Smooth muscle cell (in vitro differentiated cells): ENCODE measurements at regions not wholly inside any gene's neighbourhood (a gene's known extent, or its start where the extent isn't known, plus 50 kb on each side); places are given as distances from the start of the nearest gene placed in this dataset.

ENCODE experiments used
- DNase-seq: peaks from one replicate; lab custom pipeline; 2025; ENCODE audit not compliant: unreplicated experiment; lab: John Stamatoyannopoulos, UW
- H2AFZ ChIP-seq: fragments of 200-600 bp; sonication (generic); 2 replicates; pipeline ENCODE4 v1.6.0; 2016; ENCODE audit warnings: antibody characterized with exemption, low read depth, mild to moderate bottlenecking
- H3F3A ChIP-seq: fragments of 200-600 bp; sonication (generic); 2 replicates; pipeline ENCODE4 v1.6.0; 2017; ENCODE audit warnings: antibody characterized with exemption, low read depth
- H3K27ac ChIP-seq: fragments of 200-600 bp; sonication (generic); 2 replicates; pipeline ENCODE4 v1.5.1; 2016; ENCODE audit warnings: low read depth, mild to moderate bottlenecking
- H3K27me3 ChIP-seq: fragments of 200-600 bp; sonication (generic); 2 replicates; pipeline ENCODE4 v1.6.1; 2016; ENCODE audit warnings: low read depth, mild to moderate bottlenecking
- H3K36me3 ChIP-seq: fragments of 200-600 bp; sonication (generic); 2 replicates; pipeline ENCODE4 v1.5.1; 2016; ENCODE audit warnings: low read depth
- H3K4me1 ChIP-seq: fragments of 200-600 bp; sonication (generic); 2 replicates; pipeline ENCODE4 v1.5.1; 2016; ENCODE audit warnings: low read depth
- H3K4me2 ChIP-seq: fragments of 200-600 bp; sonication (generic); 2 replicates; pipeline ENCODE4 v1.6.0; 2016; ENCODE audit warnings: mild to moderate bottlenecking
- H3K4me3 ChIP-seq: fragments of 200-600 bp; sonication (generic); 2 replicates; pipeline ENCODE4 v1.5.1; 2016; ENCODE audit warnings: mild to moderate bottlenecking
- H3K79me2 ChIP-seq: fragments of 200-600 bp; sonication (generic); 2 replicates; pipeline ENCODE4 v1.6.0; 2016; ENCODE audit warnings: low read depth, mild to moderate bottlenecking
- H3K9ac ChIP-seq: fragments of 200-600 bp; sonication (generic); 2 replicates; pipeline ENCODE4 v1.6.0; 2016; ENCODE audit warnings: low read depth
- H3K9me3 ChIP-seq: fragments of 200-600 bp; sonication (generic); replicated peaks from 2 replicates; pipeline ENCODE4 v1.5.1; 2016; ENCODE audit warnings: low read depth
- H4K20me1 ChIP-seq: fragments of 200-600 bp; sonication (generic); 2 replicates; pipeline ENCODE4 v1.6.0; 2016; ENCODE audit warnings: low read depth
- CTCF ChIP-seq: fragments of 200-600 bp; sonication (generic); IDR thresholded peaks from 2 replicates; pipeline ENCODE4 v1.5.1; 2017; ENCODE audit warnings: borderline replicate concordance, mild to moderate bottlenecking, antibody characterized with exemption; ENCODE audit not compliant: insufficient read depth, poor library complexity, severe bottlenecking
- WGBS: methylation state at CpG from one replicate; pipeline ENCODE4 v1.1.7; 2016; ENCODE audit warnings: low lambda C conversion rate; 5-methylcytosine and 5-hydroxymethylcytosine counted together

DNA sequence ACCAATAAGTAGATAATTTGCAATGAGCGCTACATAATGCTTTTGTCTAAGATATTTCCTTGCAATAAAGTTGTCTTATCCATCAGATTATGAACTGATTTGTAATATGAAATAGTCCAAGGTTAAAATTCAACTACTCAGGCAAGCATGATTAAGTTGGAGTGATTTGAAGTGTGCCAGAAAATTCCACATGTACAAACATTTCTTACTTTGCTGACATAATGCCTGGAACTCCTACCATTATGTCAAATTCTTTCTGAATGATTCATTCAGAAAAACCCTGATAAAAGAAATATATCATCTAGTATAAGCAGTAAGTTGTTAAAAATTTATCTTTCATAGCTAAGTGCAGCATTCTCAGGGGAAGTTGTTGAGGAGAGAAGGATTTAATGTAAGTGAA, 87.3 kb downstream of the CBLN2 start:
- no peak overlapping the region for H3K4me3 ChIP-seq
- peaks cover 5% of the 10 kb centered on the region for H3F3A ChIP-seq
- no peak overlapping the region for H3K4me2 ChIP-seq
- no peaks in the 10 kb centered on the region for H4K20me1 ChIP-seq
- no peak for TF ChIP-seq CTCF
- H3K4me1 ChIP-seq: no peaks in the 10 kb centered on the region
- H3K36me3 ChIP-seq: no peaks in the 10 kb centered on the region
- no peak for DNase-seq
- H3K27me3 ChIP-seq: no peaks in the 10 kb centered on the region
- WGBS: 97% methylated on average over 1 of the region's 1 CpG
- H3K27ac ChIP-seq: no peak overlapping the region
- no peaks in the 10 kb centered on the region for H3K9me3 ChIP-seq
- no peaks in the 10 kb centered on the region for H3K79me2 ChIP-seq
- H3K9ac ChIP-seq: no peak overlapping the region
- no peak overlapping the region for H2AFZ ChIP-seq

GRCh38 chr18:72452328-72452727, 91.8 kb downstream of the CBLN2 start:
- Histone ChIP-seq H2AFZ (no peak overlapping the region), H3F3A (no peaks in the 10 kb centered on the region), H3K4me3 (no peak overlapping the region), H3K79me2 (no peaks in the 10 kb centered on the region), H4K20me1 (no peaks in the 10 kb centered on the region), H3K27me3 (no peaks in the 10 kb centered on the region), H3K9me3 (no peaks in the 10 kb centered on the region), H3K4me2 (no peak overlapping the region), H3K4me1 (no peaks in the 10 kb centered on the region), H3K36me3 (no peaks in the 10 kb centered on the region), H3K27ac (no peak overlapping the region), H3K9ac (no peak overlapping the region)
- no peak for DNase-seq
- WGBS: 79% methylated on average over 6 of the region's 6 CpGs
- TF ChIP-seq CTCF: no peak

- H3K9ac ChIP-seq: no peak overlapping the region
- 17% methylated on average over 4 of the region's 4 CpGs for WGBS
- H3K4me1 ChIP-seq: peaks cover 7% of the 10 kb centered on the region
- no peak for DNase-seq
- TF ChIP-seq CTCF: no peak
- no peak overlapping the region for H3K4me2 ChIP-seq
- no peaks in the 10 kb centered on the region for H4K20me1 ChIP-seq
- no peaks in the 10 kb centered on the region for H3K27me3 ChIP-seq
- H3K27ac ChIP-seq: no peak overlapping the region
- H3K79me2 ChIP-seq: no peaks in the 10 kb centered on the region
- no peaks in the 10 kb centered on the region for H3F3A ChIP-seq
- no peaks in the 10 kb centered on the region for H3K36me3 ChIP-seq
- H3K4me3 ChIP-seq: no peak overlapping the region
- no peaks in the 10 kb centered on the region for H3K9me3 ChIP-seq
- no peak overlapping the region for H2AFZ ChIP-seq
Observed at GRCh38 chr18:72444798-72445155, 99.4 kb downstream of the CBLN2 start.

DNA sequence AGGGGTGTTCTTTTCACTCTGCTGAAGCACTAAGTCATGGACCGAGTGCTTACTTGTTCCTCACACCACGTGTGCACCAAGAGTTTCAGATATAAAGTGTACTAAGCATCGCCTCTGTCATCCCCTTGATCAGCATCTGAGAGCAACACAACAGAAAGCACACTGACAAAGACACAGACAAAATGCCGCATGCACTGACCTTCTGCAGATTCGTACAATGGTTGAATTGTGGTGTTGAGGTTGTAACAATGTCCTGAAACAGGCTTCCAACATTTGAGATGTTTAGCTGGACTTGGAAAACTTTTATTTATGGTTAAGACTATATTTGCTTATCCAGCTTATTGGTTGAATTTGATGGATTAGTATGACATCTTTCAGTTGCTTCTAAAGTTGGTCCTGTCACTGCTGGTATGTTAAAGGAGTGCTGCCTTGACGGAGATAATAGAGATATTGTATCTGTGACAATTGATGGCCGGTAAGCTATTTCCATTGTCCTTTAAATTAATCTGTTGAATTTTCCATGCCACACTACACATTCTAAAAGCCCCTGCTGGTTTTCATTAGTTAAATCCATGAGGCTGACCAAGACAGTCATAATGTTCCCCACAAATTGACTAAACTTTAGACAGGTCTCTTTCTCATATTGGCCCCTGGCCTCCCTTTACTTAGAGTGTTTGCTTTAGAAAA, 99.9 kb downstream of the CBLN2 start:
- H2AFZ ChIP-seq: no peak overlapping the region
- H3K9me3 ChIP-seq: no peaks in the 10 kb centered on the region
- H3K4me1 ChIP-seq: peaks cover 7% of the 10 kb centered on the region
- DNase-seq: no peak
- H4K20me1 ChIP-seq: no peaks in the 10 kb centered on the region
- H3K27ac ChIP-seq: no peak overlapping the region
- H3K4me3 ChIP-seq: no peak overlapping the region
- 57% methylated on average over 7 of the region's 7 CpGs for WGBS
- no peaks in the 10 kb centered on the region for H3K79me2 ChIP-seq
- no peaks in the 10 kb centered on the region for H3F3A ChIP-seq
- no peaks in the 10 kb centered on the region for H3K36me3 ChIP-seq
- TF ChIP-seq CTCF: no peak
- H3K27me3 ChIP-seq: no peaks in the 10 kb centered on the region
- H3K9ac ChIP-seq: no peak overlapping the region
- H3K4me2 ChIP-seq: no peak overlapping the region
